ENCODE measurements at regions not wholly inside any gene's neighbourhood (a gene's known extent, or its start where the extent isn't known, plus 50 kb on each side); places are given as distances from the start of the nearest gene placed in this dataset.

- TF ChIP-seq, protein P1, sequence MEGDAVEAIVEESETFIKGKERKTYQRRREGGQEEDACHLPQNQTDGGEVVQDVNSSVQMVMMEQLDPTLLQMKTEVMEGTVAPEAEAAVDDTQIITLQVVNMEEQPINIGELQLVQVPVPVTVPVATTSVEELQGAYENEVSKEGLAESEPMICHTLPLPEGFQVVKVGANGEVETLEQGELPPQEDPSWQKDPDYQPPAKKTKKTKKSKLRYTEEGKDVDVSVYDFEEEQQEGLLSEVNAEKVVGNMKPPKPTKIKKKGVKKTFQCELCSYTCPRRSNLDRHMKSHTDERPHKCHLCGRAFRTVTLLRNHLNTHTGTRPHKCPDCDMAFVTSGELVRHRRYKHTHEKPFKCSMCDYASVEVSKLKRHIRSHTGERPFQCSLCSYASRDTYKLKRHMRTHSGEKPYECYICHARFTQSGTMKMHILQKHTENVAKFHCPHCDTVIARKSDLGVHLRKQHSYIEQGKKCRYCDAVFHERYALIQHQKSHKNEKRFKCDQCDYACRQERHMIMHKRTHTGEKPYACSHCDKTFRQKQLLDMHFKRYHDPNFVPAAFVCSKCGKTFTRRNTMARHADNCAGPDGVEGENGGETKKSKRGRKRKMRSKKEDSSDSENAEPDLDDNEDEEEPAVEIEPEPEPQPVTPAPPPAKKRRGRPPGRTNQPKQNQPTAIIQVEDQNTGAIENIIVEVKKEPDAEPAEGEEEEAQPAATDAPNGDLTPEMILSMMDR (IDR thresholded peaks at IDR 0.05): no peak
- TF ChIP-seq POLR2A (IDR thresholded peaks at IDR 0.05): no peak
Measured at GRCh38 chr15:89410039-89410435, 75.4 kb upstream of the POLG start.

Data from uterus (tissue), 2 donors.